Endothelial cell of umbilical vein (primary cell): ENCODE measurements at regions not wholly inside any gene's neighbourhood (a gene's known extent, or its start where the extent isn't known, plus 50 kb on each side); places are given as distances from the start of the nearest gene placed in this dataset.

Source experiments
- BruUV-seq: library from RNA; stranded (reverse); fragments of 400-500 nt; replicated peaks from 2 replicates; lab custom pipeline; 2021; lab: Mats Ljungman, UMichigan
- CTCF ChIA-PET: fragments of 300-600, 350-600 bp; sonication (Branson Sonifier 250); formaldehyde crosslinking; loops from one replicate; lab custom pipeline; 2021; ENCODE audit warnings: antibody characterized with exemption, inconsistent platforms; lab: Charles Lee
- POLR2A ChIA-PET: fragments of 300-600, 350-600 bp; sonication (Branson Sonifier 250); formaldehyde crosslinking; loops from one replicate; lab custom pipeline; 2021; ENCODE audit warnings: antibody characterized with exemption, inconsistent platforms; lab: Charles Lee
- DNase-seq: peaks from one replicate; pipeline ENCODE4 v3.0.0-alpha.2; 2011; ENCODE audit warnings: low read depth, low spot score
- FAIRE-seq: peaks from 2 replicates; lab custom pipeline; 2011; peaks lifted over from hg19 to GRCh38; lab: Jason Lieb, UNC
- H2AFZ ChIP-seq: 2 replicates; pipeline ENCODE4 v1.6.0; 2012; ENCODE audit warnings: low read depth, low read length, control low read depth, inconsistent platforms
- H3K27ac ChIP-seq: 2 replicates; pipeline ENCODE4 v1.5.1; 2011; ENCODE audit warnings: low read depth, mild to moderate bottlenecking, control low read depth, low read length, moderate library complexity; ENCODE audit not compliant: insufficient read depth
- H3K27me3 ChIP-seq, 2 experiments: 2 replicates each; pipeline versions ENCODE4 v1.6.0 to v1.6.1; 2011; ENCODE audit warnings: low read length in 2 of 2, mixed read lengths in 1 of 2; ENCODE audit not compliant: control insufficient read depth in 2 of 2, insufficient read depth in 2 of 2
- H3K36me3 ChIP-seq, 2 experiments: 2 replicates in 1 of 2; 3 replicates in 1 of 2; pipeline ENCODE4 v1.5.1; 2011; ENCODE audit warnings: low read length in 2 of 2, mild to moderate bottlenecking in 1 of 2, moderate library complexity in 1 of 2; ENCODE audit not compliant: control insufficient read depth in 2 of 2, insufficient read depth in 2 of 2; ENCODE audit errors: extremely low read depth in 1 of 2
- H3K4me1 ChIP-seq: 3 replicates; pipeline ENCODE4 v1.5.1; 2011; ENCODE audit warnings: mild to moderate bottlenecking, low read length; ENCODE audit not compliant: control insufficient read depth, insufficient read depth; ENCODE audit errors: extremely low read depth
- H3K4me2 ChIP-seq: 2 replicates; pipeline ENCODE4 v1.6.1; 2011; ENCODE audit warnings: low read length, control low read depth, mixed read lengths; ENCODE audit not compliant: insufficient read depth
- H3K4me3 ChIP-seq, 3 experiments: fragments of 200-600 bp in 1 of 3; sonication (generic), shearing (Covaris generic) in 1 of 3; replicated peaks in 1 of 3; 2 replicates each; pipeline ENCODE4 v1.5.1; 2011 to 2016; ENCODE audit warnings: control low read depth in 3 of 3, low read length in 3 of 3, mild to moderate bottlenecking in 2 of 3, inconsistent platforms in 1 of 3, low read depth in 1 of 3, moderate library complexity in 1 of 3; ENCODE audit not compliant: insufficient read depth in 1 of 3
- H3K79me2 ChIP-seq: 2 replicates; pipeline ENCODE4 v1.6.0; 2012; ENCODE audit warnings: low read length, inconsistent platforms; ENCODE audit not compliant: control insufficient read depth, insufficient read depth
- H3K9ac ChIP-seq: replicated peaks from 2 replicates; pipeline ENCODE3; 2011; ENCODE audit warnings: low read length, control low read depth; ENCODE audit not compliant: insufficient read depth; ENCODE audit errors: extremely low read depth
- H3K9me1 ChIP-seq: replicated peaks from 3 replicates; pipeline ENCODE4 v1.6.0; 2011; ENCODE audit warnings: mild to moderate bottlenecking, low read length; ENCODE audit not compliant: control insufficient read depth, insufficient read depth; ENCODE audit errors: extremely low read depth
- H3K9me3 ChIP-seq: replicated peaks from 2 replicates; pipeline ENCODE4 v1.5.1; 2012; ENCODE audit warnings: low read length, inconsistent platforms; ENCODE audit not compliant: control insufficient read depth, insufficient read depth
- H4K20me1 ChIP-seq: replicated peaks from 2 replicates; pipeline ENCODE3; 2011; ENCODE audit warnings: mild to moderate bottlenecking, low read length; ENCODE audit not compliant: control insufficient read depth, insufficient read depth; ENCODE audit errors: extremely low read depth
- CTCF ChIP-seq, 2 donors: IDR thresholded peaks; 1 replicate in 1 of 2; 2 replicates in 1 of 2; pipeline ENCODE4 v1.5.1; 2011; ENCODE audit warnings: low read length in 2 of 2, mild to moderate bottlenecking in 2 of 2, moderate library complexity in 2 of 2, control low read depth in 1 of 2, inconsistent platforms in 1 of 2, low read depth in 1 of 2; ENCODE audit not compliant: insufficient read depth in 1 of 2; ENCODE audit errors: extremely low read depth in 1 of 2
- EZH2 ChIP-seq: IDR thresholded peaks from 2 replicates; pipeline ENCODE4 v1.6.1; 2012; ENCODE audit warnings: borderline replicate concordance, low read depth, mild to moderate bottlenecking, moderate library complexity, low read length, inconsistent platforms; ENCODE audit not compliant: severe bottlenecking
- FOS ChIP-seq: IDR thresholded peaks from 2 replicates; pipeline ENCODE4 v1.6.1; 2011; ENCODE audit warnings: mild to moderate bottlenecking, low read length, moderate library complexity, borderline replicate concordance; ENCODE audit not compliant: insufficient read depth
- GATA2 ChIP-seq: IDR thresholded peaks from 2 replicates; pipeline ENCODE4 v1.7.0; 2011; ENCODE audit warnings: low read depth, mild to moderate bottlenecking, moderate library complexity, mixed read lengths, low read length; ENCODE audit not compliant: insufficient read length, insufficient read depth
- JUN ChIP-seq: IDR thresholded peaks from 2 replicates; pipeline ENCODE4 v1.6.1; 2011; ENCODE audit warnings: borderline replicate concordance, low read depth; ENCODE audit not compliant: insufficient read length, insufficient read depth
- MAX ChIP-seq: IDR thresholded peaks from 2 replicates; pipeline ENCODE4 v1.6.1; 2011; ENCODE audit not compliant: insufficient read depth, insufficient read length
- MYC ChIP-seq: IDR thresholded peaks from one replicate; pipeline ENCODE4 v1.6.1; 2011; ENCODE audit warnings: mild to moderate bottlenecking, low read depth, low read length
- POLR2A ChIP-seq: IDR thresholded peaks from 2 replicates; pipeline ENCODE4 v1.6.1; 2012; ENCODE audit warnings: low read depth, mild to moderate bottlenecking, control low read depth, low read length
- POLR2AphosphoS5 ChIP-seq: IDR thresholded peaks from 2 replicates; pipeline ENCODE4 v1.6.1; 2012; ENCODE audit warnings: low read depth, mild to moderate bottlenecking, control low read depth, low read length, moderate library complexity; ENCODE audit not compliant: insufficient read depth
- dilution Hi-C: fragments of 300-500 bp; cut with MboI; formaldehyde crosslinking; loops from one replicate; pipeline ENCODE4 v1.15.0; 2019; ENCODE audit warnings: low sequenced_read_pairs; ENCODE audit not compliant: extremely low pct_ligation_motif_present
- intact Hi-C: fragments of 100-400 bp; cut with micrococcal nuclease; formaldehyde crosslinking; loops from one replicate; pipeline ENCODE4 v1.10.0; 2022

GRCh38 chr1:67571406-67571805 is 113.6 kb upstream of the GADD45A start:
- H3K4me2 ChIP-seq: no peak overlapping the region

More at GRCh38 chr1:67571406-67571805, 113.6 kb upstream of the GADD45A start:
- dilution Hi-C loops: no loop called here
- Histone ChIP-seq H3K27ac (no peak overlapping the region), H3K79me2 (no peaks in the 10 kb centered on the region), H3K27me3 (no peaks in the 10 kb centered on the region), H2AFZ (no peak overlapping the region), H3K36me3 (no peaks in the 10 kb centered on the region), H3K9me1 (no peaks in the 10 kb centered on the region), H3K4me1 (peaks cover 5% of the 10 kb centered on the region), H3K4me3 (no peak overlapping the region), H3K9ac (no peak overlapping the region), H4K20me1 (no peaks in the 10 kb centered on the region), H3K9me3 (no peaks in the 10 kb centered on the region)
- no TSS peak for BruUV-seq
- no peak for FAIRE-seq
- no peak for DNase-seq
- CTCF ChIA-PET: interaction anchor here (0.8 to 4.6 kb wide), 12 partner anchors 9 to 189 kb away, joined by 3 to 27 read pairs (median 5); no protein-coding TSS in a partner anchor
- TF ChIP-seq EZH2 (no peak), CTCF (IDR thresholded peaks at IDR 0.05; ENCODE audit: extremely low read depth in 1 of 2, insufficient read depth in 1 of 2, low read depth in 1 of 2, low read length in 2 of 2) (no peak), MAX (no peak), POLR2AphosphoS5 (no peak), MYC (no peak), FOS (no peak), JUN (no peak), GATA2 (no peak), POLR2A (no peak)
- POLR2A ChIA-PET: interaction anchor here (2.8 kb wide), 1 partner anchor 113 kb away, joined by 10 read pairs; the partner anchor contains the start of gene GADD45A
- intact Hi-C loops: no loop called here
